HEK293 (cell line): ENCODE measurements at regions not wholly inside any gene's neighbourhood (a gene's known extent, or its start where the extent isn't known, plus 50 kb on each side); places are given as distances from the start of the nearest gene placed in this dataset.

Experiments used
- BCL11B ChIP-seq: fragments of 450-650 bp; formaldehyde crosslinking; IDR thresholded peaks from 2 replicates; pipeline ENCODE4 v1.5.1; 2016; ENCODE audit warnings: low read depth, missing biosample characterization, missing genetic modification characterization
- SP3 ChIP-seq: fragments of 450-650 bp; formaldehyde crosslinking; IDR thresholded peaks from 2 replicates; pipeline ENCODE4 v1.5.1; 2016; ENCODE audit warnings: missing biosample characterization, missing genetic modification characterization
- ZNF112 ChIP-seq: fragments of 450-650 bp; formaldehyde crosslinking; IDR thresholded peaks from 2 replicates; pipeline ENCODE4 v1.5.0; 2017; ENCODE audit warnings: missing biosample characterization, missing genetic modification characterization
- TF ChIP-seq, protein P1 (sequence below): fragments of 450-650 bp; formaldehyde crosslinking; IDR thresholded peaks from 2 replicates; pipeline ENCODE4 v1.5.1; 2016; ENCODE audit warnings: missing biosample characterization, missing genetic modification characterization
- TF ChIP-seq, protein P2 (sequence below): fragments of 450-650 bp; formaldehyde crosslinking; conservative IDR thresholded peaks from 2 replicates; pipeline ENCODE4 v1.5.1; 2016; ENCODE audit warnings: low read depth, missing biosample characterization, missing genetic modification characterization
- TF ChIP-seq, protein P3 (sequence below): IDR thresholded peaks from 2 replicates; pipeline ENCODE4 v1.6.1; 2011; ENCODE audit warnings: mild to moderate bottlenecking, low read depth, low read length, borderline replicate concordance
- TF ChIP-seq, protein P4 (sequence below): fragments of 450-650 bp; formaldehyde crosslinking; IDR thresholded peaks from 2 replicates; pipeline ENCODE4 v1.5.1; 2016; ENCODE audit warnings: missing biosample characterization, missing genetic modification characterization
- TF ChIP-seq, protein P5 (sequence below): fragments of 450-650 bp; formaldehyde crosslinking; IDR thresholded peaks from 2 replicates; pipeline ENCODE4 v1.5.1; 2016; ENCODE audit warnings: missing biosample characterization, missing genetic modification characterization

DNA sequence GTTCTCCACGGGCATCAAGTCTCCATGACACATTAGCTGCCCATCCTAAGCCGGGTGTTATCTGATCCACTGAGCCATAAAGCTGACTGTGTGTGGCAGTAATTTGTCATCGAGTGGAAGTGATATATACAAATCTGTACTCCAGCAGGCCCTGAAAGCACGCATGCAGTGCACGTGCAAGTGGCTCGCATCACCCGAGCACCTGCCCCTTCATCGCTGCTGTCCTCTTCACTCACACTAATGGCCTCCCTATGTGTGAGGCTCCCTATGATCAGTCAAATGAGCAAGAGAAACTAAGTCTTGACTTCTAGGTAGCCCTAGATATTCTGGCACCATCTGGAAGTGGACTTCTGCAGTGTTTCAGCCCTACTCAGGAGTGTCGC is 248.6 kb downstream of the MATN1 start:
- TF ChIP-seq, protein P1, sequence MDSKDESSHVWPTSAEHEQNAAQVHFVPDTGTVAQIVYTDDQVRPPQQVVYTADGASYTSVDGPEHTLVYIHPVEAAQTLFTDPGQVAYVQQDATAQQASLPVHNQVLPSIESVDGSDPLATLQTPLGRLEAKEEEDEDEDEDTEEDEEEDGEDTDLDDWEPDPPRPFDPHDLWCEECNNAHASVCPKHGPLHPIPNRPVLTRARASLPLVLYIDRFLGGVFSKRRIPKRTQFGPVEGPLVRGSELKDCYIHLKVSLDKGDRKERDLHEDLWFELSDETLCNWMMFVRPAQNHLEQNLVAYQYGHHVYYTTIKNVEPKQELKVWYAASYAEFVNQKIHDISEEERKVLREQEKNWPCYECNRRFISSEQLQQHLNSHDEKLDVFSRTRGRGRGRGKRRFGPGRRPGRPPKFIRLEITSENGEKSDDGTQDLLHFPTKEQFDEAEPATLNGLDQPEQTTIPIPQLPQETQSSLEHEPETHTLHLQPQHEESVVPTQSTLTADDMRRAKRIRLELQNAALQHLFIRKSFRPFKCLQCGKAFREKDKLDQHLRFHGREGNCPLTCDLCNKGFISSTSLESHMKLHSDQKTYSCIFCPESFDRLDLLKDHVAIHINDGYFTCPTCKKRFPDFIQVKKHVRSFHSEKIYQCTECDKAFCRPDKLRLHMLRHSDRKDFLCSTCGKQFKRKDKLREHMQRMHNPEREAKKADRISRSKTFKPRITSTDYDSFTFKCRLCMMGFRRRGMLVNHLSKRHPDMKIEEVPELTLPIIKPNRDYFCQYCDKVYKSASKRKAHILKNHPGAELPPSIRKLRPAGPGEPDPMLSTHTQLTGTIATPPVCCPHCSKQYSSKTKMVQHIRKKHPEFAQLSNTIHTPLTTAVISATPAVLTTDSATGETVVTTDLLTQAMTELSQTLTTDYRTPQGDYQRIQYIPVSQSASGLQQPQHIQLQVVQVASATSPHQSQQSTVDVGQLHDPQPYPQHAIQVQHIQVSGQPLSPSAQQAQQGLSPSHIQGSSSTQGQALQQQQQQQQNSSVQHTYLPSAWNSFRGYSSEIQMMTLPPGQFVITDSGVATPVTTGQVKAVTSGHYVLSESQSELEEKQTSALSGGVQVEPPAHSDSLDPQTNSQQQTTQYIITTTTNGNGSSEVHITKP (tag by site-specific recombination) = no peak
- TF ChIP-seq, protein P2, sequence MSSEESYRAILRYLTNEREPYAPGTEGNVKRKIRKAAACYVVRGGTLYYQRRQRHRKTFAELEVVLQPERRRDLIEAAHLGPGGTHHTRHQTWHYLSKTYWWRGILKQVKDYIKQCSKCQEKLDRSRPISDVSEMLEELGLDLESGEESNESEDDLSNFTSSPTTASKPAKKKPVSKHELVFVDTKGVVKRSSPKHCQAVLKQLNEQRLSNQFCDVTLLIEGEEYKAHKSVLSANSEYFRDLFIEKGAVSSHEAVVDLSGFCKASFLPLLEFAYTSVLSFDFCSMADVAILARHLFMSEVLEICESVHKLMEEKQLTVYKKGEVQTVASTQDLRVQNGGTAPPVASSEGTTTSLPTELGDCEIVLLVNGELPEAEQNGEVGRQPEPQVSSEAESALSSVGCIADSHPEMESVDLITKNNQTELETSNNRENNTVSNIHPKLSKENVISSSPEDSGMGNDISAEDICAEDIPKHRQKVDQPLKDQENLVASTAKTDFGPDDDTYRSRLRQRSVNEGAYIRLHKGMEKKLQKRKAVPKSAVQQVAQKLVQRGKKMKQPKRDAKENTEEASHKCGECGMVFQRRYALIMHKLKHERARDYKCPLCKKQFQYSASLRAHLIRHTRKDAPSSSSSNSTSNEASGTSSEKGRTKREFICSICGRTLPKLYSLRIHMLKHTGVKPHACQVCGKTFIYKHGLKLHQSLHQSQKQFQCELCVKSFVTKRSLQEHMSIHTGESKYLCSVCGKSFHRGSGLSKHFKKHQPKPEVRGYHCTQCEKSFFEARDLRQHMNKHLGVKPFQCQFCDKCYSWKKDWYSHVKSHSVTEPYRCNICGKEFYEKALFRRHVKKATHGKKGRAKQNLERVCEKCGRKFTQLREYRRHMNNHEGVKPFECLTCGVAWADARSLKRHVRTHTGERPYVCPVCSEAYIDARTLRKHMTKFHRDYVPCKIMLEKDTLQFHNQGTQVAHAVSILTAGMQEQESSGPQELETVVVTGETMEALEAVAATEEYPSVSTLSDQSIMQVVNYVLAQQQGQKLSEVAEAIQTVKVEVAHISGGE (tag by site-specific recombination) = no peak
- TF ChIP-seq, protein P3, sequence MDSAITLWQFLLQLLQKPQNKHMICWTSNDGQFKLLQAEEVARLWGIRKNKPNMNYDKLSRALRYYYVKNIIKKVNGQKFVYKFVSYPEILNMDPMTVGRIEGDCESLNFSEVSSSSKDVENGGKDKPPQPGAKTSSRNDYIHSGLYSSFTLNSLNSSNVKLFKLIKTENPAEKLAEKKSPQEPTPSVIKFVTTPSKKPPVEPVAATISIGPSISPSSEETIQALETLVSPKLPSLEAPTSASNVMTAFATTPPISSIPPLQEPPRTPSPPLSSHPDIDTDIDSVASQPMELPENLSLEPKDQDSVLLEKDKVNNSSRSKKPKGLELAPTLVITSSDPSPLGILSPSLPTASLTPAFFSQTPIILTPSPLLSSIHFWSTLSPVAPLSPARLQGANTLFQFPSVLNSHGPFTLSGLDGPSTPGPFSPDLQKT = no peak
- TF ChIP-seq, protein P4, sequence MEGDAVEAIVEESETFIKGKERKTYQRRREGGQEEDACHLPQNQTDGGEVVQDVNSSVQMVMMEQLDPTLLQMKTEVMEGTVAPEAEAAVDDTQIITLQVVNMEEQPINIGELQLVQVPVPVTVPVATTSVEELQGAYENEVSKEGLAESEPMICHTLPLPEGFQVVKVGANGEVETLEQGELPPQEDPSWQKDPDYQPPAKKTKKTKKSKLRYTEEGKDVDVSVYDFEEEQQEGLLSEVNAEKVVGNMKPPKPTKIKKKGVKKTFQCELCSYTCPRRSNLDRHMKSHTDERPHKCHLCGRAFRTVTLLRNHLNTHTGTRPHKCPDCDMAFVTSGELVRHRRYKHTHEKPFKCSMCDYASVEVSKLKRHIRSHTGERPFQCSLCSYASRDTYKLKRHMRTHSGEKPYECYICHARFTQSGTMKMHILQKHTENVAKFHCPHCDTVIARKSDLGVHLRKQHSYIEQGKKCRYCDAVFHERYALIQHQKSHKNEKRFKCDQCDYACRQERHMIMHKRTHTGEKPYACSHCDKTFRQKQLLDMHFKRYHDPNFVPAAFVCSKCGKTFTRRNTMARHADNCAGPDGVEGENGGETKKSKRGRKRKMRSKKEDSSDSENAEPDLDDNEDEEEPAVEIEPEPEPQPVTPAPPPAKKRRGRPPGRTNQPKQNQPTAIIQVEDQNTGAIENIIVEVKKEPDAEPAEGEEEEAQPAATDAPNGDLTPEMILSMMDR (tag by site-specific recombination) = no peak
- TF ChIP-seq, protein P5, sequence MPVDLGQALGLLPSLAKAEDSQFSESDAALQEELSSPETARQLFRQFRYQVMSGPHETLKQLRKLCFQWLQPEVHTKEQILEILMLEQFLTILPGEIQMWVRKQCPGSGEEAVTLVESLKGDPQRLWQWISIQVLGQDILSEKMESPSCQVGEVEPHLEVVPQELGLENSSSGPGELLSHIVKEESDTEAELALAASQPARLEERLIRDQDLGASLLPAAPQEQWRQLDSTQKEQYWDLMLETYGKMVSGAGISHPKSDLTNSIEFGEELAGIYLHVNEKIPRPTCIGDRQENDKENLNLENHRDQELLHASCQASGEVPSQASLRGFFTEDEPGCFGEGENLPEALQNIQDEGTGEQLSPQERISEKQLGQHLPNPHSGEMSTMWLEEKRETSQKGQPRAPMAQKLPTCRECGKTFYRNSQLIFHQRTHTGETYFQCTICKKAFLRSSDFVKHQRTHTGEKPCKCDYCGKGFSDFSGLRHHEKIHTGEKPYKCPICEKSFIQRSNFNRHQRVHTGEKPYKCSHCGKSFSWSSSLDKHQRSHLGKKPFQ = no peak
- TF ChIP-seq BCL11B (tag by site-specific recombination) (no peak), SP3 (no peak), ZNF112 (no peak)
